Stimulated activated CD4-positive, alpha-beta T cell treated with anti-CD3 and anti-CD28 coated beads, Interleukin-1b, Interleukin-23, amount 100 ng/mL, for 48 hours (primary cell): ENCODE measurements at regions not wholly inside any gene's neighbourhood (a gene's known extent, or its start where the extent isn't known, plus 50 kb on each side); places are given as distances from the start of the nearest gene placed in this dataset.
A peak's percentile ranks its signal among the peaks of the same experiment; 100 is the strongest.
"Not testable (repeated sequence)": the region's sequence is repeated elsewhere in the genome, so short reads cannot be mapped to it uniquely, and the experiment has no call there.

Experiments used
- DNase-seq: peaks from one replicate; pipeline ENCODE4 v3.0.0-alpha.2; 2020

DNA sequence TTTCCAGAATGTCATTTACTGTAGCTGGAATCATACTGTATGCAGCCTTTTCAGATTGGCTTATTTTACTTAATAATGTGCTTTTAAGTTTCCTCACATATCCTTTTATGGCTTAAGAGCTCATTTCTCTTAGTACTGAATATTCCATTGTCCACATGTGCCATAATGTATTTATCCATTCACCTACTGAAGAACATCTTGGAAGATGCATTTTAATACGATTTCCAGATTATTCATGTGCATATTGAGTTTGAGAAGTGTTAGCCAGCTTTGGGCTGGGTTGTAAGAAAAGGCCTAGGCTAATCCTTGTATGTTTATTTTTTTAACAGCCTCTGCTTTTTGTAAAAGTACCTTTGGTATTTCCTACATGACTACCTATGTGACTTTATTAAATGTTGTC lies 109.3 kb upstream of the MDFIC start:
- no peak for DNase-seq

- no peak for DNase-seq
These were observed 108.3 kb upstream of the MDFIC start for GRCh38 chr7:114813624-114814023.

- not testable (repeated sequence) for DNase-seq
These were observed 104.9 kb upstream of the MDFIC start for GRCh38 chr7:114817036-114817435.

GRCh38 chr7:114818501-114818900 lies 103.4 kb upstream of the MDFIC start:
- peak; percentile 34 for DNase-seq

- DNase-seq: no peak
These were observed 102.1 kb upstream of the MDFIC start for GRCh38 chr7:114819616-114820362.

DNA sequence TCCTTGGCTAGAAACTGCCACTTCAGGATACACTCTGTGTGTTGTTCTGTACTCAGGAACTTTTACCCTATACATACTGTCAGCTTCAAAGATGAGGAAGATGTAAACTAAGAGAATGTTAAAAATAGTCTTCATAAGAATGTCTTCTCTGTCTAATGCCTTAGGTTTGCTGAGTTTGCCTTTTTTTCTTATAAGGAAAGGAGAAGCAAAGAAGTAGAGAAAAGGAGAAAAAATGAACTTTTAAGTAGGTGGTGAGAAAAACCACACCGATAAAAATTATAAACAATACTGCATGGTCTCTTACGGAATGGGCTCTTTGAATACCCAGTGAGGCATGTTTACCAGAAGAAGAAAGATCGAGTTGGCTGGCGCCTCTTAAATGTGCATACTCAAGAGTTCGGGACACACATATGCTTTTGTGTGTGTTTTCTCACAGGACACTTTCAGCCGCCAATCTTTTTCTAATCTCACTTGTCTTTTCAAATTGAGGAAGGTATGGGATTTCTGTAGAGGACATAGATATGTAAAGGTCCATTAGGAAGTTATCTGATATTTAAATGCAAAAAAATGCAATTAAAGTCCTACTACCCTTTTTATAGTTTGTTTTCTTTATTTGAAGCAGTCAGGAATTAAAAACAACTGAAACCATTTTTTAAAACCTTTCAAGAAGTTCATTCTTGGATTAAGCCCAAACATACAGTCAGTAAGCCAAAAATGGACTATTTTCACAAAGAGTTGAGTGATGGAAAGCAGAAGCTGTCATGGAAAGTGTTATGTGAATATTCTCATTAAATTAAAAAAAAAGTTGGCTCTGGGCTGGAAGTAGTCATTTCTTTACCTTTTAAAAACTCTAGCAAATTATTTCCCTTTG lies 100.6 kb upstream of the MDFIC start:
- DNase-seq: no peak

GRCh38 chr7:114822131-114822530 lies 99.8 kb upstream of the MDFIC start:
- no peak for DNase-seq

DNA sequence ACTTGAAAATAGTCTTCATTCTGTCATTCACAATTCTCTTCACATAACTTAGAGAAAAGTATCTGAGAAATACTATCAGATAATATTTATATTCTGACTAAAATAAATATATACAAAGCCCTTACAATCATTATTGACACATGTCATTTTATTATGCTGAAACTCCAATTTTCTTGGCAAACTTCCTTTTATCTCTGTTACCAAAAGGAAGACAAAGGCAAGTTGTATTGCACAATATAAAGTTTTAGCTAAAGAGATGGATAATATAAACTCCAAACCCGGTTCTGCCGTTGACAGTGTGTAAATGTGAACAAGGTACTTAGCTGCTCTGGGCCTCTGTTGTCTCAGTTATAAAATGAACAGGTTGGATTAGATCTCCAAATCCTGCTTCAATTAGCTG lies 99.0 kb upstream of the MDFIC start:
- no peak for DNase-seq

GRCh38 chr7:114823290-114823689 lies 98.6 kb upstream of the MDFIC start:
- DNase-seq: no peak

DNA sequence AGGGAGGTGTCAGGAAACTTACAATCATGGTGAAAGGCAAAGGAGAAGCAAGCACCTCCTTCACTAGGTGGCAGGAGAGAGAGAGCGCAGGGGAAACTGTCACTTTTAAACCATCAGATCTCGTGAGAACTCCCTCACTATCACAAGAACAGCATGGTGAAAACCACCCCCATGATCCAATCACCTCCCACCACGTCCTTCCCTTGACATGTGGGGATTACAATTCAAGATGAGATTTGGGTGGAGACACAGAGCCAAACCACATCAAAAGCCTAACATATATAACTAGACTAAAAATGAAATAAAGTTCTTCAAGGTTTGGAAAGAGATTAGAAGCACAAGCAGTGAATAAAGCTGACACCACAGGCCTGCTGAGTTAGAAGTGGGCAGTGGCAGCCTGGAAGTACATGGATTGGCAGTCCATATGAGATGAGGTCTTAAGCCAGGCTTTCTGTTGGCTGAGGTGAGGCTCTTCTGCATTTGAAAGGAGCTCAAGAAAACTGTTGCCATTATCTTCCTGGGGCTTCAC lies 96.4 kb upstream of the MDFIC start:
- peak; percentile 84 for DNase-seq

GRCh38 chr7:114830952-114831351 lies 90.9 kb upstream of the MDFIC start:
- no peak for DNase-seq

- DNase-seq: no peak
These were observed 88.8 kb upstream of the MDFIC start for GRCh38 chr7:114832906-114833595.

DNA sequence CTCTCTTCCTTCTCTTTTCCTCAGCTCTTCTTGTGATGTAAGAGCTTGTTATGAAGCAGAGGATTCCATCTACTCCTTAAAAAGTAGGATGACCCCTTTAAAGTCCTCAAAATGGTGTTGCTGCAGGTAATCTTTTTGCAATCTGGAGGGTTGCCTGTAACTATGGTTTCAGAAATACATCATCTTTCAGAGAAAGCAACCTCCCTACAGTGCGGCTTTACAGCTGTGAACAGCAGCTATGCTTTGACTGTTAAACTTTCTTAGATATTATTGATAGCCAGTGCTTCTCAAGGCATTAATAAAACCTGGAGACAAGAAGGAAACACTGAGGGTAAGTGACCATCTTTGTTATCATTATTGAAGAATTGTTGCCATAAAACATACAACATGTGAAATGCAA lies 86.6 kb upstream of the MDFIC start:
- no peak for DNase-seq

DNA sequence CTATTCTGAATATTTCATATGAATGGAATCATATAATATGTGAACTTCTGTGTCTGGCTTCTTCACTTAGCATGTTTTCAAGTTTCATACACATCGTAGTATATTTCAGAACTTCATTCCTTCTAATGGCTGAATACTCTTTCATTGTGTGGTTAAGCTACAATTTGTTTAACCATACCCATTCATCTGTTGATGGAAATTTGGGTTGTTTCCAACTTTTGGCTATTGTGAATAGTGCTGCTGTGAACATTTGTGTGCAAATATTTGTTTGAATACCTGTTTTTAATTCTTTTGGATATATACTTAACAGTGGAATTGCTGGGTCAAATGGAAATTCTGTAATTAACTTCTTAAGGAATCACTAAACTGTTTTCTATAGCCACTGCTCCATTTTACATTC lies 86.0 kb upstream of the MDFIC start:
- no peak for DNase-seq

DNA sequence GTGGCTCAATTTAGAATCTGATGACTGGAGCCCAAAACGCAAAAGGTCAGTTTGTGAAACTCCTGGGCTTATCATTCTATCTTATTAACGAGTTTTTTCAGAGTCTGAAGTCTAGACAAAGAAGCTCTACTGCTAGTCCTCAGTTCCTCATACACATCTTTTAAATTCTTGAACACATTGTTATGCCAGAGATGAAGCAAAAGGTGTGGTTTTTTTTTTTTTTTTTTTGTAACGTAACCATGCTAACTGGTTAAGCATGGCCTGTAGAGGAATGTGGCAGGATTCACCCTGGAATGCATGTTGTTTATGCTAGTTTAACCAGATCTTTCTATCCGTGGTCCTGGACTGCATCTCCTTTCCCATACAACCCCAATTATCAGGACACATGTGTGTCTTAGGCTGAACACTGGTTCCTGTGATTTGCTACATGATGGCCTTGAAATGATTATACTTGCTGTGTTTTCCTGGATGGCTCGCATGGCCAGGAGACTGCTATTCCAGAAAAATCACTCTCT lies 79.3 kb upstream of the MDFIC start:
- DNase-seq: no peak

- DNase-seq: no peak
These were observed 78.8 kb upstream of the MDFIC start for GRCh38 chr7:114843102-114843501.

DNA sequence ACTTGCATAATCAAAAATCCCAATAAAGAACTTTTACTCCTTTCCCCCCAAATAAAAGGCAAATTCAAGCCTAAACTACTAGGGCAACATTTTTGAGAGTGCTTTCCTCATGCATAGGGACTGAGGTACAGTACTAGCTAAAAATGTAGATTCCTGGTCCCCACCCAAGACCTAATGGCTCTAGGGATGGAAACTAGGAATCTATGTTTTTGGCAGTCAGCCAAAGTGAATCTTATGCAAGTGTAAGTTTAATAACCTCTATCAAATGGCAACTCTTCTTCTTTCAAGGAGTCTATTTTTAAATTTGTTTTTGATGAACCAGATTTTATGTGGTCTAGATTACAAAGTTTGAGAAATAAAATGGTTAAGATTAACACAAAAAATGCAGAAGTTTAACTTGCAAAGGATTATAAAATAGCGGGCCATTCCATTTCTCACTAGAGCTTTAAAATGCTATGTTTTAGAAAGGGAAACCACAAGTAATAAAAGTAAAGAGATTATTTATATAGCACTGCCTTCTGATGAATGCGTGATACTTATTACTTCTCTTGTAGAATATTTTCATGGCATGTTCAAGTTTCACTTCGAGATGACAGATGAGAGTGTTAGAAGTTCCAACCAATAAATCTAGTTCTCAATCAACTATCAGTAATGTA lies 70.4 kb upstream of the MDFIC start:
- DNase-seq: no peak

- DNase-seq: no peak
These were observed 69.6 kb upstream of the MDFIC start for GRCh38 chr7:114852293-114852692.

- no peak for DNase-seq
These were observed 68.7 kb upstream of the MDFIC start for GRCh38 chr7:114853189-114853588.

DNA sequence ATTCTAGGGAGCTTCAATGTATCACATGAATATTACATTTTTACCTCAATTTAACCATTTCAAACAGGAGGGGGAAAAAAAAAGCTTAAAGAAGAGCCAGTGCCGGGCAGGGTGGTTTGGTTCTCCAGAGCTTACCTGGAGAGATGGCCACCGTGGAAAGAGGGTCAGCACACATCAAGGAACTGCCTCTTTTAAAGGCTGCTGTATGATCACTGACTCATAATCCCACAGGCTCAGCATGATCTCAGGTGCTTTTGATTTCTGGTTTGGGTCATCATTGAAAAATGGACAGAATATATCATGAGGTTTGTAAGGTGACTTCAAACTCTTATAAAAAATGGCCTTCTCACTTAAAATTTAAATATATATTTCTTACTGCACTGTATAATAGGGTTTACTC lies 67.5 kb upstream of the MDFIC start:
- DNase-seq: no peak

DNA sequence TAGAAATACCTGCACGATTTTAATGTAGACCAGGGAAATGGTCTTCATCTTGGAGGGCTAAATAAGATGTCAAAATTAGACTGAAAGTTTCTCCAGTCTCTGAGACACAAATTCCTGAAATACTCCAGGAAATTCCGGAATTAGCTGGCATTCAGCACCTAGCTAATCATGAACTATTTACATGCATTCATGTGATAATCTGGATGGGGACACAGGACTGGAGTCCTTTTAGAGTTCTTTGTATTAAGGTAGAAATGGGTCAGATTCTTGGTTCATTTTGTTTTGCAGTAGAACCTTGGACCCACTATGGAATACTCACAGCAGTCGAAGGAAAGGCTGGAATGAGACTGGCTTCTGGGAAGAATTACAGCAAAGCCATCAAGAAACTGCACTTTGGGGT lies 65.3 kb upstream of the MDFIC start:
- no peak for DNase-seq

DNA sequence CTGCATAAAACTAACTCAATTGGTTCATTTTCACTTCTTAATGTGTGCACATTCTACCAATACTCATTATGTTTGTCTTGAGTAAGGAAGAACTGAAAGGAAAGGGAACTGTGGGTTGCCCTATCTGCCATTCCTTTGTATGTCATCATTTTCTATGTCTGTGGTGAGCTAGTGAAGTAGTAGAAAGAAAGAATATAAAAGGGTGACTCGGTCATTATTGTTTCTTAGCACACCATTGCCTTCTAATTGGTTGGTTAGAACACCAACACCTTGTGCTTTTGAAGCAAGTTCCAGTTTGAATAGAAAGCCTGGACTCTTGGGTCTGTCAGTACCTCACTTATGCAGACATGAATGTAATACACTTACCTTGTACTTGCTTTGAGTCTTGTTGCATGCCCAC lies 64.3 kb upstream of the MDFIC start:
- DNase-seq: no peak

GRCh38 chr7:114859477-114859876 lies 62.4 kb upstream of the MDFIC start:
- no peak for DNase-seq
